ENCODE measurements at regions not wholly inside any gene's neighbourhood (a gene's known extent, or its start where the extent isn't known, plus 50 kb on each side); places are given as distances from the start of the nearest gene placed in this dataset.

GRCh38 chr1:177448652-177449357, 278.0 kb downstream of the BRINP2 start:
- DNase-seq (ENCODE audit: low spot score), result no peak
- in situ Hi-C loops (cut with MboI; ENCODE audit: low pct_unique_long_range_greater_than_20kb, low sequenced_read_pairs, unreplicated experiment), result no loop called here
- no peak for TF ChIP-seq CTCF (IDR thresholded peaks at IDR 0.05; ENCODE audit: extremely low read depth, insufficient read depth, missing control alignments)

- DNase-seq (ENCODE audit: low spot score), result no peak
- no peak for TF ChIP-seq CTCF (IDR thresholded peaks at IDR 0.05; ENCODE audit: extremely low read depth, insufficient read depth, missing control alignments)
- in situ Hi-C loops (cut with MboI; ENCODE audit: low pct_unique_long_range_greater_than_20kb, low sequenced_read_pairs, unreplicated experiment), result no loop called here
Observed at GRCh38 chr1:177448036-177448615, 277.4 kb downstream of the BRINP2 start.

- in situ Hi-C loops (cut with MboI; ENCODE audit: low pct_unique_long_range_greater_than_20kb, low sequenced_read_pairs, unreplicated experiment), result no loop called here
- no peak for TF ChIP-seq CTCF (IDR thresholded peaks at IDR 0.05; ENCODE audit: extremely low read depth, insufficient read depth, missing control alignments)
- no peak for DNase-seq (ENCODE audit: low spot score)
Observed at GRCh38 chr1:177444997-177445746, 274.4 kb downstream of the BRINP2 start.

- no peak for TF ChIP-seq CTCF (IDR thresholded peaks at IDR 0.05; ENCODE audit: extremely low read depth, insufficient read depth, missing control alignments)
- in situ Hi-C loops (cut with MboI; ENCODE audit: low pct_unique_long_range_greater_than_20kb, low sequenced_read_pairs, unreplicated experiment), result no loop called here
- no peak for DNase-seq (ENCODE audit: low spot score)
Observed at GRCh38 chr1:177443003-177443402, 272.2 kb downstream of the BRINP2 start.

GRCh38 chr1:177442584-177442983, 271.8 kb downstream of the BRINP2 start:
- TF ChIP-seq CTCF (IDR thresholded peaks at IDR 0.05; ENCODE audit: extremely low read depth, insufficient read depth, missing control alignments), result no peak
- in situ Hi-C loops (cut with MboI; ENCODE audit: low pct_unique_long_range_greater_than_20kb, low sequenced_read_pairs, unreplicated experiment), result no loop called here
- no peak for DNase-seq (ENCODE audit: low spot score)

GRCh38 chr1:177441281-177441680, 270.5 kb downstream of the BRINP2 start:
- in situ Hi-C loops (cut with MboI; ENCODE audit: low pct_unique_long_range_greater_than_20kb, low sequenced_read_pairs, unreplicated experiment), result no loop called here
- TF ChIP-seq CTCF (IDR thresholded peaks at IDR 0.05; ENCODE audit: extremely low read depth, insufficient read depth, missing control alignments), result no peak
- DNase-seq (ENCODE audit: low spot score), result no peak

All from GM13977 (cell line).